ENCODE measurements at regions not wholly inside any gene's neighbourhood (a gene's known extent, or its start where the extent isn't known, plus 50 kb on each side); places are given as distances from the start of the nearest gene placed in this dataset.

DNA sequence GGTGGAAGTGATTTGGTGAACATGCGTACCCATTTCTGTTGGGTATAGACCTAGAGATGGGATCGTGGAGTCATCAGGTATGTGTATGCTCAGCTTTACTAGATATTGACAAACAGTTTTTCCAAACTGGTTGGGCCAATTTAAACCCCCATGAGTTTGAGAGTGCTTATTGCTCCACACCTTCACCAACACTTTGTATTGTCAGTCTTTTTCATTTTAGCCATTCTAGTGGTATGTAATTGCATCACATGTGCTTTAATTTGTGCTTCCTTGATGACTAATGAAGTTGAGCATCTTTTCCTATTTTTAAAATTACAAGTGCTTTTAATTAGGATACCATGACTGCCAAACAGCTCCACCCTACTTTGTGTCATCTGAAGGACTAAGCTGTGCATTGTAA, 158.9 kb upstream of the AKIRIN2 start:
- no peak overlapping the region for H3K27ac ChIP-seq (ENCODE audit: extremely low read length, insufficient read depth, low read length)
- 0 out of 2 replicates have a peak, but pooled peaks cover 8% of the 10 kb centered on the region for H3K4me1 ChIP-seq (ENCODE audit: insufficient read depth, low read length)
- FAIRE-seq: no peak
- H3K79me2 ChIP-seq (ENCODE audit: insufficient read depth, low read length): no peaks in the 10 kb centered on the region
- no peak overlapping the region for H3K4me3 ChIP-seq (replicated peaks in 1 of 3; ENCODE audit: insufficient read depth in 1 of 3, low read depth in 2 of 3, low read length in 3 of 3)
- no peaks in the 10 kb centered on the region for H4K20me1 ChIP-seq (ENCODE audit: insufficient read depth, low read length)
- H2AFZ ChIP-seq (ENCODE audit: low read length): no peak overlapping the region
- no peak overlapping the region for H3K9ac ChIP-seq (ENCODE audit: insufficient read depth, low read depth, low read length)
- H3K9me3 ChIP-seq (ENCODE audit: low read length): no peaks in the 10 kb centered on the region
- DNase-seq (ENCODE audit: low spot score): no peak
- ChIA-PET CTCF (ENCODE audit: low intra/inter-chr PET ratio, low total read pairs) (no interaction called here), POLR2A (no interaction called here)
- in situ Hi-C loops (cut with HindIII; ENCODE audit: extremely low pct_ligation_motif_present, low pct_unique_long_range_greater_than_20kb): no loop called here
- WGBS (ENCODE audit: low lambda C conversion rate): 89% methylated on average over 2 of the region's 2 CpGs
- TF ChIP-seq, protein P1, sequence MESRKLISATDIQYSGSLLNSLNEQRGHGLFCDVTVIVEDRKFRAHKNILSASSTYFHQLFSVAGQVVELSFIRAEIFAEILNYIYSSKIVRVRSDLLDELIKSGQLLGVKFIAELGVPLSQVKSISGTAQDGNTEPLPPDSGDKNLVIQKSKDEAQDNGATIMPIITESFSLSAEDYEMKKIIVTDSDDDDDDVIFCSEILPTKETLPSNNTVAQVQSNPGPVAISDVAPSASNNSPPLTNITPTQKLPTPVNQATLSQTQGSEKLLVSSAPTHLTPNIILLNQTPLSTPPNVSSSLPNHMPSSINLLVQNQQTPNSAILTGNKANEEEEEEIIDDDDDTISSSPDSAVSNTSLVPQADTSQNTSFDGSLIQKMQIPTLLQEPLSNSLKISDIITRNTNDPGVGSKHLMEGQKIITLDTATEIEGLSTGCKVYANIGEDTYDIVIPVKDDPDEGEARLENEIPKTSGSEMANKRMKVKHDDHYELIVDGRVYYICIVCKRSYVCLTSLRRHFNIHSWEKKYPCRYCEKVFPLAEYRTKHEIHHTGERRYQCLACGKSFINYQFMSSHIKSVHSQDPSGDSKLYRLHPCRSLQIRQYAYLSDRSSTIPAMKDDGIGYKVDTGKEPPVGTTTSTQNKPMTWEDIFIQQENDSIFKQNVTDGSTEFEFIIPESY (CRISPR knock-in tag; IDR thresholded peaks at IDR 0.05): no peak
- TF ChIP-seq ZNF839 (CRISPR knock-in tag; IDR thresholded peaks at IDR 0.05; ENCODE audit: borderline replicate concordance): no peak
- no peak for TF ChIP-seq ZNF768 (CRISPR knock-in tag; IDR thresholded peaks at IDR 0.05)
- no peak for TF ChIP-seq RAD21 (CRISPR knock-in tag; IDR thresholded peaks at IDR 0.05)
- TF ChIP-seq SMARCE1 (IDR thresholded peaks at IDR 0.05; ENCODE audit: borderline replicate concordance): no peak
- no peaks in the 10 kb centered on the region; a peak in 1 of 5 replicates for H3K27me3 ChIP-seq (ENCODE audit: control insufficient read depth in 1 of 2, insufficient read depth in 2 of 2, low read length in 2 of 2)
- ATAC-seq: no peak
- no TSS peak for BruUV-seq (replicated peaks)
- H3K36me3 ChIP-seq (replicated peaks in 1 of 2; ENCODE audit: control insufficient read depth in 1 of 2, insufficient read depth in 2 of 2, low read length in 2 of 2): no peaks in the 10 kb centered on the region
- H3K4me2 ChIP-seq (ENCODE audit: low read depth, low read length): no peak overlapping the region
- intact Hi-C loops (cut with micrococcal nuclease; ENCODE audit: unreplicated experiment): no loop called here

DNA sequence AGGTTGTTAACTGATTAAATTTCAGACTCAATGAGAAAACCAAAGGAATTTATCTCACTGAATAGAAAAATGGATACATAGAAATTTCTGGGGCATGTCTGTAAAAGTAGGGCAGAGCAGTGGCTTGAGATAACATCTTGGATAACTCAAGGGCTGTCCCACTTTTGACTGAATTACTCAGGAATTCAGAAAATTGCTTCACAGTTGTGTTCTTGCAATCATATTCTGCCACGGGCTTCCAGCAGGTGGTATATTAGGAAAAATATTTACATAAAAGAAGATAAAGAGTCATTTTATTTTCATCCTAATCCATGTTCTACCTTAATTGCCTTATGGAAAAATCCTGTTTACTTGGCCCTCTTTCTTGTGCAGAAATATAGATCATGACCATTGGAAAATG, 156.4 kb upstream of the AKIRIN2 start:
- Histone ChIP-seq H3K4me2 (ENCODE audit: low read depth, low read length) (no peak overlapping the region), H3K4me1 (ENCODE audit: insufficient read depth, low read length) (no peaks in the 10 kb centered on the region), H2AFZ (ENCODE audit: low read length) (no peak overlapping the region), H3K9me3 (ENCODE audit: low read length) (no peaks in the 10 kb centered on the region), H3K27me3 (ENCODE audit: control insufficient read depth in 1 of 2, insufficient read depth in 2 of 2, low read length in 2 of 2) (no peaks in the 10 kb centered on the region; a peak in 1 of 5 replicates), H3K9ac (ENCODE audit: insufficient read depth, low read depth, low read length) (no peak overlapping the region), H3K27ac (ENCODE audit: extremely low read length, insufficient read depth, low read length) (no peak overlapping the region), H3K79me2 (ENCODE audit: insufficient read depth, low read length) (no peaks in the 10 kb centered on the region), H4K20me1 (ENCODE audit: insufficient read depth, low read length) (no peaks in the 10 kb centered on the region), H3K36me3 (replicated peaks in 1 of 2; ENCODE audit: control insufficient read depth in 1 of 2, insufficient read depth in 2 of 2, low read length in 2 of 2) (no peaks in the 10 kb centered on the region), H3K4me3 (replicated peaks in 1 of 3; ENCODE audit: insufficient read depth in 1 of 3, low read depth in 2 of 3, low read length in 3 of 3) (no peak overlapping the region)
- 35% methylated on average over 1 of the region's 1 CpG for WGBS (ENCODE audit: low lambda C conversion rate)
- DNase-seq (ENCODE audit: low spot score): no peak
- intact Hi-C loops (cut with micrococcal nuclease; ENCODE audit: unreplicated experiment) (no loop called here), in situ Hi-C loops (cut with HindIII; ENCODE audit: extremely low pct_ligation_motif_present, low pct_unique_long_range_greater_than_20kb) (no loop called here)
- ChIA-PET CTCF (ENCODE audit: low intra/inter-chr PET ratio, low total read pairs) (no interaction called here), POLR2A (no interaction called here)
- ATAC-seq: no peak
- FAIRE-seq: no peak
- BruUV-seq (replicated peaks): no TSS peak
- TF ChIP-seq, protein P2, sequence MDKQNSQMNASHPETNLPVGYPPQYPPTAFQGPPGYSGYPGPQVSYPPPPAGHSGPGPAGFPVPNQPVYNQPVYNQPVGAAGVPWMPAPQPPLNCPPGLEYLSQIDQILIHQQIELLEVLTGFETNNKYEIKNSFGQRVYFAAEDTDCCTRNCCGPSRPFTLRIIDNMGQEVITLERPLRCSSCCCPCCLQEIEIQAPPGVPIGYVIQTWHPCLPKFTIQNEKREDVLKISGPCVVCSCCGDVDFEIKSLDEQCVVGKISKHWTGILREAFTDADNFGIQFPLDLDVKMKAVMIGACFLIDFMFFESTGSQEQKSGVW (CRISPR knock-in tag; IDR thresholded peaks at IDR 0.05; ENCODE audit: borderline replicate concordance): no peak
- TF ChIP-seq, protein P3, sequence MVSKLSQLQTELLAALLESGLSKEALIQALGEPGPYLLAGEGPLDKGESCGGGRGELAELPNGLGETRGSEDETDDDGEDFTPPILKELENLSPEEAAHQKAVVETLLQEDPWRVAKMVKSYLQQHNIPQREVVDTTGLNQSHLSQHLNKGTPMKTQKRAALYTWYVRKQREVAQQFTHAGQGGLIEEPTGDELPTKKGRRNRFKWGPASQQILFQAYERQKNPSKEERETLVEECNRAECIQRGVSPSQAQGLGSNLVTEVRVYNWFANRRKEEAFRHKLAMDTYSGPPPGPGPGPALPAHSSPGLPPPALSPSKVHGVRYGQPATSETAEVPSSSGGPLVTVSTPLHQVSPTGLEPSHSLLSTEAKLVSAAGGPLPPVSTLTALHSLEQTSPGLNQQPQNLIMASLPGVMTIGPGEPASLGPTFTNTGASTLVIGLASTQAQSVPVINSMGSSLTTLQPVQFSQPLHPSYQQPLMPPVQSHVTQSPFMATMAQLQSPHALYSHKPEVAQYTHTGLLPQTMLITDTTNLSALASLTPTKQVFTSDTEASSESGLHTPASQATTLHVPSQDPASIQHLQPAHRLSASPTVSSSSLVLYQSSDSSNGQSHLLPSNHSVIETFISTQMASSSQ (IDR thresholded peaks at IDR 0.05; ENCODE audit: low read depth): no peak
- TF ChIP-seq, protein P3 (CRISPR knock-in tag; IDR thresholded peaks at IDR 0.05; ENCODE audit: borderline replicate concordance): no peak
